Mesendoderm (in vitro differentiated cells): ENCODE measurements at regions not wholly inside any gene's neighbourhood (a gene's known extent, or its start where the extent isn't known, plus 50 kb on each side); places are given as distances from the start of the nearest gene placed in this dataset.
A peak's percentile ranks its signal among the peaks of the same experiment; 100 is the strongest.

Source experiments
- DNase-seq: peaks from one replicate; pipeline ENCODE4 v3.0.0; 2013
- H2AK5ac ChIP-seq: 2 replicates; pipeline ENCODE4 v1.6.1; 2013; ENCODE audit warnings: low read length, inconsistent platforms
- H2BK120ac ChIP-seq: 2 replicates; pipeline ENCODE4 v1.6.1; 2013; ENCODE audit warnings: low read depth, mild to moderate bottlenecking, low read length, moderate library complexity, mixed read lengths
- H2BK15ac ChIP-seq: replicated peaks from 2 replicates; pipeline ENCODE4 v1.6.1; 2013; ENCODE audit warnings: low read depth, mild to moderate bottlenecking, moderate library complexity
- H2BK5ac ChIP-seq: 2 replicates; pipeline ENCODE4 v1.6.1; 2013; ENCODE audit warnings: low read length, inconsistent platforms
- H3K18ac ChIP-seq: 2 replicates; pipeline ENCODE4 v1.6.1; 2013; ENCODE audit warnings: mild to moderate bottlenecking, low read length, mixed read lengths
- H3K23ac ChIP-seq: one replicate; pipeline ENCODE4 v1.6.1; 2013; ENCODE audit warnings: low read length
- H3K27ac ChIP-seq: 2 replicates; pipeline ENCODE4 v1.5.1; 2013; ENCODE audit warnings: low read depth, mild to moderate bottlenecking, inconsistent platforms, low read length, moderate library complexity
- H3K27me3 ChIP-seq: 2 replicates; pipeline ENCODE4 v1.6.1; 2013; ENCODE audit warnings: low read length, control low read depth, mild to moderate bottlenecking, inconsistent platforms; ENCODE audit not compliant: insufficient read depth, poor library complexity
- H3K36me3 ChIP-seq: 2 replicates; pipeline ENCODE4 v1.6.1; 2013; ENCODE audit warnings: low read length, inconsistent platforms; ENCODE audit not compliant: control insufficient read depth, insufficient read depth
- H3K4ac ChIP-seq: one replicate; pipeline ENCODE4 v1.6.1; 2013; ENCODE audit warnings: low read depth, mild to moderate bottlenecking, low read length, moderate library complexity
- H3K4me1 ChIP-seq: 2 replicates; pipeline ENCODE4 v1.6.1; 2013; ENCODE audit warnings: low read depth, low read length, inconsistent platforms; ENCODE audit not compliant: control insufficient read depth
- H3K4me2 ChIP-seq: 2 replicates; pipeline ENCODE4 v1.6.1; 2013; ENCODE audit warnings: low read length
- H3K4me3 ChIP-seq: 2 replicates; pipeline ENCODE4 v1.5.1; 2013; ENCODE audit warnings: mild to moderate bottlenecking, low read length
- H3K56ac ChIP-seq: one replicate; pipeline ENCODE4 v1.6.1; 2013; ENCODE audit warnings: low read length
- H3K79me1 ChIP-seq: 2 replicates; pipeline ENCODE4 v1.6.1; 2013; ENCODE audit warnings: low read length, inconsistent platforms
- H3K79me2 ChIP-seq: 2 replicates; pipeline ENCODE4 v1.6.1; 2013; ENCODE audit warnings: mild to moderate bottlenecking, low read length; ENCODE audit not compliant: control insufficient read depth, insufficient read depth
- H3K9ac ChIP-seq: 2 replicates; pipeline ENCODE4 v1.6.1; 2013; ENCODE audit warnings: low read length, inconsistent platforms
- H4K5ac ChIP-seq: one replicate; pipeline ENCODE4 v1.6.1; 2013; ENCODE audit warnings: low read length
- H4K8ac ChIP-seq: one replicate; pipeline ENCODE4 v1.6.1; 2013; ENCODE audit warnings: low read depth, mild to moderate bottlenecking, control low read depth, low read length, moderate library complexity
- WGBS: extraction: QIAGEN DNeasy Blood & Tissue Kit; methylation state at CpG from one replicate; pipeline ENCODE4 v1.1.7; 2013; ENCODE audit warnings: low lambda C conversion rate, missing lambda C conversion rate; ENCODE audit not compliant: insufficient coverage; ENCODE audit errors: extremely low coverage; 5-methylcytosine and 5-hydroxymethylcytosine counted together

DNA sequence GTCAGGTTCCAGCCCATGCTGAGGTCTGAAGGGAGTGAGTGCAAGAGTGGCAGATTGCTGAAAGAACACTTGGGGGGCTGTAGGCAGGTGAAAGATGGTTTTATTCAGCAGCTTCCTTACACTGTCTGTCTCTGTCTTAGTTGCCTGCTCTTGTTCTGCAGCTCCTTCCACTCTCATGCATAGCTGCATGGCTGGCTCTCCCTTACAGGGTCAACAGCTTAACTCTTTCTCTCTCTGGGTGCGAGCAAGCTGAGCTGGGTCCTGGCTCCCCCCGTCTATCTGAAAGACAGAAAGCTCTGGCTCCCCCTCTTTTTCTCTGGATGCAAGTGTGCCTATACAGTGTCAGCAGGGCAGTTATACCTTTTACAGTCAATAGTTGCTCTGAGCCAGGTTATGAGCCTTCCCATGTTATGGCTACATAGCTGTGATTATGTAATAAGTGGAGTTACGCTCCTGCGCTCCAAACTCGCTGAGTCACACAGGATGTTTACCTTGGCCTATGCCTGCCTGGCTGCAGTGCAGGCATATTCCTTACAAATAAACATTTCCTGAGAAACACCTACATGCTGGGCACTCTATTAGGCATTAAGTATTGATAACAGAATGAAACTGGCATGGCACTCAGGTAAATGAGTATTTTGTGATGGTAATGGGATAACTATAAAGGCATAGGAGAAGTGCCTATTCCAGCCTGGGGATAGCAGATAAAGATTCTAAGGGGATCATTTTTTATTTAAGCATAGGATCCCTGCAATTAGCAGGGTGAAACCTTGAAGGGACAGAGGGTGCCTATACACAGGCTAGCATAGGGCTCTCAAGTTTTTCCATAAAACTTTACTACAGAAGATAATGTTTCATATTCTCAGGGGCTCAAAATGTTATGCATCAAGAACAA lies 826.9 kb upstream of the PCDH9 start:
- Histone ChIP-seq H3K23ac (no peak overlapping the region), H2AK5ac (no peak overlapping the region), H3K27me3 (no peaks in the 10 kb centered on the region), H3K56ac (no peak overlapping the region), H4K5ac (no peak overlapping the region), H3K4me2 (no peak overlapping the region), H3K79me2 (no peaks in the 10 kb centered on the region), H3K27ac (no peak overlapping the region), H3K18ac (no peak overlapping the region), H3K4me1 (no peaks in the 10 kb centered on the region), H3K4me3 (no peak overlapping the region), H4K8ac (no peak overlapping the region), H3K36me3 (no peaks in the 10 kb centered on the region), H3K9ac (no peak overlapping the region), H2BK5ac (no peak overlapping the region), H2BK120ac (no peak overlapping the region), H3K79me1 (no peaks in the 10 kb centered on the region), H3K4ac (no peak overlapping the region), H2BK15ac (no peak overlapping the region)
- peak; percentile 42 for DNase-seq
- WGBS: no CpG with 5 or more reads among the region's 5 CpGs

GRCh38 chr13:68051910-68052309 lies 821.8 kb upstream of the PCDH9 start:
- Histone ChIP-seq H3K9ac (no peak overlapping the region), H3K36me3 (no peaks in the 10 kb centered on the region), H4K5ac (no peak overlapping the region), H2BK15ac (no peak overlapping the region), H3K23ac (no peak overlapping the region), H3K56ac (no peak overlapping the region), H2BK5ac (no peak overlapping the region), H4K8ac (no peak overlapping the region), H2AK5ac (no peak overlapping the region), H3K79me1 (no peaks in the 10 kb centered on the region), H3K27ac (no peak overlapping the region), H2BK120ac (no peak overlapping the region), H3K79me2 (no peaks in the 10 kb centered on the region), H3K4ac (no peak overlapping the region), H3K4me1 (no peaks in the 10 kb centered on the region), H3K4me3 (no peak overlapping the region), H3K18ac (no peak overlapping the region), H3K27me3 (no peaks in the 10 kb centered on the region), H3K4me2 (no peak overlapping the region)
- DNase-seq: no peak
- no CpG with 5 or more reads among the region's 5 CpGs for WGBS

- Histone ChIP-seq H3K9ac (no peak overlapping the region), H3K4ac (no peak overlapping the region), H3K27ac (no peak overlapping the region), H3K79me2 (no peaks in the 10 kb centered on the region), H3K23ac (no peak overlapping the region), H3K4me1 (no peaks in the 10 kb centered on the region), H2BK5ac (no peak overlapping the region), H4K5ac (no peak overlapping the region), H3K27me3 (no peaks in the 10 kb centered on the region), H3K4me3 (no peak overlapping the region), H4K8ac (no peak overlapping the region), H3K56ac (no peak overlapping the region), H3K4me2 (no peak overlapping the region), H2BK15ac (no peak overlapping the region), H3K79me1 (no peaks in the 10 kb centered on the region), H3K18ac (no peak overlapping the region), H3K36me3 (no peaks in the 10 kb centered on the region), H2AK5ac (no peak overlapping the region), H2BK120ac (no peak overlapping the region)
- WGBS: no CpG with 5 or more reads among the region's 1 CpG
- DNase-seq: no peak
These were observed 820.6 kb upstream of the PCDH9 start for GRCh38 chr13:68050761-68051160.

DNA sequence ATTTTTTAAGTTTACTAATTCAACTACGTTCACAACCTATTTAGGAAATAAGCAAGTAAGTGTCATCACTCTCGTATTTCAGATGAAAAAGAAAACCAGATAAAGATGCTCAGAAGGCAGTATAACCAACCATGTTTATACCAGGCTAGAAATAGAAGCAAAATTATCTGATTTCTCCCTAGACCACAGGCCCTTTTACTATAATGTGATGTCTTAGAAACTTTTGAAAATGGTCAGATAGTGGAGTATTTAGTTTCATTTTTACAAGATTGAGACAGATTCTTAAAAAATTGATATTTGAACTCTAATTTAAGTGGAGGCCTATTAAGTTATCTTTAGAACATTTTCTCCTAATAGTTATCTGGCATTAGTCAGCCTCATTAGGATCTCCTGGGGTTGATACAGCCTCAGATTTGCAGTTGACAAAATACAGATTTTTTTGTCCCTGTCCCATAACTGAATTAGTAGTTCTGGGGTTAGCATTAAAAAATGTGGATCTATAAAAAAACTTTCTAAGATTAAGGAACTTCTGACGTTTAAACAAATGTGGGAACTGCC lies 818.7 kb upstream of the PCDH9 start:
- no peak for DNase-seq

GRCh38 chr13:68047889-68048288 lies 817.8 kb upstream of the PCDH9 start:
- no peak overlapping the region for H3K4me2 ChIP-seq
- no peak overlapping the region for H3K27ac ChIP-seq
- no peak overlapping the region for H2AK5ac ChIP-seq
- no peak overlapping the region for H2BK120ac ChIP-seq
- no peaks in the 10 kb centered on the region for H3K4me1 ChIP-seq
- no peak overlapping the region for H4K8ac ChIP-seq
- H3K27me3 ChIP-seq: no peaks in the 10 kb centered on the region
- H3K79me1 ChIP-seq: no peaks in the 10 kb centered on the region
- no peaks in the 10 kb centered on the region for H3K36me3 ChIP-seq
- no peak overlapping the region for H4K5ac ChIP-seq
- no peak overlapping the region for H3K4me3 ChIP-seq
- no peak overlapping the region for H2BK15ac ChIP-seq
- H3K18ac ChIP-seq: no peak overlapping the region
- no peak overlapping the region for H3K56ac ChIP-seq
- H3K23ac ChIP-seq: no peak overlapping the region
- H3K4ac ChIP-seq: no peak overlapping the region
- DNase-seq: peak; percentile 10
- H2BK5ac ChIP-seq: no peak overlapping the region
- no peaks in the 10 kb centered on the region for H3K79me2 ChIP-seq
- no CpG with 5 or more reads among the region's 3 CpGs for WGBS
- no peak overlapping the region for H3K9ac ChIP-seq

More for the DNA sequence above, 818.7 kb upstream of the PCDH9 start:
- Histone ChIP-seq H2BK120ac (no peak overlapping the region), H2BK5ac (no peak overlapping the region), H3K4ac (no peak overlapping the region), H2BK15ac (no peak overlapping the region), H3K18ac (no peak overlapping the region), H3K36me3 (no peaks in the 10 kb centered on the region), H3K4me3 (no peak overlapping the region), H3K56ac (no peak overlapping the region), H4K8ac (no peak overlapping the region), H3K27me3 (no peaks in the 10 kb centered on the region), H3K27ac (no peak overlapping the region), H3K9ac (no peak overlapping the region), H3K4me1 (no peaks in the 10 kb centered on the region), H3K79me1 (no peaks in the 10 kb centered on the region), H3K23ac (no peak overlapping the region), H4K5ac (no peak overlapping the region), H3K79me2 (no peaks in the 10 kb centered on the region), H2AK5ac (no peak overlapping the region), H3K4me2 (no peak overlapping the region)
- no CpG with 5 or more reads among the region's 3 CpGs for WGBS
